ENCODE measurements at regions not wholly inside any gene's neighbourhood (a gene's known extent, or its start where the extent isn't known, plus 50 kb on each side); places are given as distances from the start of the nearest gene placed in this dataset.

DNA sequence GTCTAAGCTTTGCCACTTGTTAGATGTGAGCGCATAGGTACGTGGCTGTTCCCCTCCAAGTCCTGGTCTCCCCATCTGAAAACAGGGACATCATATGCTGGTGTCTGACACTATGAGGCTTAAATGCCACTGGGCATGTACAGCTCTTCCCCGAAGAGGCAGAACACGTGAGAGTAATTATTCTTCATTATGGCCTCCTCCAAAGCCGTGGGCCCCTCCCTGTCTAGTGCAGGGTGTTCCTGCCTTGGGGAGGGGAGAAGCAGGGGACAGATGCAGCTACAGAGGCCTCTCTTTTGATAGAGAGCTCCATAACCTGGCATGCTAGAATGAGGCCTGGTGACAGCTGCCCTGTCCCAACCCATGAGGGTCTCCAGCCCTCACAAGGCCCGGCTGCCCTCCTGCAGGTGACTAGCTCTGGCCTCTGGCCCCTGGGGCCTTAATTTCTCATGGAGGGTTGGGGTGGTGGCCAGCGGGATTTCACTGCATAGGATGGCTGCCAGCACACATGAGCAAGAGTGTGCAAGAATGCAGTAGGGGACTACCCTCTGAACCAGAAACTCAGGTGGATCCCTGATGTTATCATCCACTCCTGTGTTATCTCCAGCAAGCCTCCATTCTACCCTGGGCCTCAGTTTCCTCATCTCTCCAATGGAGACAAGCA lies 334.6 kb downstream of the MN1 start:
- peak; percentile 0 for DNase-seq

DNA sequence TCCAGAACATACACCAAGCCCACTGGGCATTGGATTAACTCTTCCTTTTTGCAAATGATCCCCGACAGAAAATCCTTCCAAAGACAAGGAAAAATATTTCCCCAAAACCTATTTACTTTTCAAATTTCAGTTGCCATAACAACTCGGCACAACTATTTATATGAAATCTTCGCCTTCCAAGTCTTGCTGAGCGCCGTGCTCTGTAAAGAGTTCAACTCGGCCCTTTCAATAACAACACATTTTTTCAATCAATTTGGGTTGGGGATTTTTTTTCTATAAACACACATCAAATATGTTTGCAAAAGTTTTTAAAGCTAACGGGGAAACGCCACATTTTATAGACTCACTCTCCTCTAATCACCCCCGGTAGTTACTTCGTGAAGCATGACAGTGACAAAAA lies 333.8 kb downstream of the MN1 start:
- DNase-seq, result no peak

DNA sequence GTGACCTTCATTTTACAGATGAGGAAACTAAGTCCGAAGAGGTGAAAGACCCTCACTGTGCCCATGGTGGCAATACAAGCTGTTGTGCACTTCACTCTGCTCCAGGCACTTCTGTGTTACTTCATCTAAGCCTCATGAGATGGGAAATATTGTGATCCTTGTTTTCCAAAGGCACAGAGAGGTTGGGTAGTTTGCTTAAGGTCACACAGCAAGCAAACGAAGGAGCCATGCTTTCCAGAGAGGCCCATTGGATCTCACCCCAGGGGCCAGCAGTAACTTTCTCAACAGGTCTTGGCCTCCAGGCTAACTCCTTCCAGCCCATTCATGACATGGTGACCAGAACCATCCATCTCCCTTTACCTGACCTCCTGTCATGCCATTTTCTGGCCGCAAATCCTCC lies 332.8 kb downstream of the MN1 start:
- DNase-seq, result no peak

DNA sequence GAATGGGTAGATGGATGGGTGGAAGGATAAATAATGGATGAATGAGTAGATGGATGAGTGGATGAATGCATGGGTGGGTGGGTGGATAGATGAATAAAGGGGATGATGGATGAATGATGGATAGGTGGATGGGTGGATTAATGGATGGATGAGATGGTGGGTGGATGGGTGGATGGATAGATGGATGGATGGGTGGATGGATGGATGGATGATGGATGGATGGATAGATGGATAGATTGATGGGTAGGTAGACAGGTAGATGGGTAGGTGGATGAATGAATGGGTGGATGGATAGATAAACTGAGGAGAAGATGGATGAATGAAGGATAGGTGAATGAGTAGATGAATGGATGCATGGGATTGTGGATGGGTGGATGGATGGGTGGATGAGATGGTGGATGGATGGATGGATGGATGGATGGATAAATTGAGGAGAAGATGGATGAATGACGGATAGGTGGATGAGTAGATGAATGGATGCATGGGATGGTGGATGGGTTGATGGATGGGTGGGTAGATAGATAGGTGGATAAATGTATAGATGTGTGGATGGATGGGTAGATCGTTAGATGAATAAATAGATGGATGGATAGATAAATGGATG lies 331.3 kb downstream of the MN1 start:
- no peak for DNase-seq

DNA sequence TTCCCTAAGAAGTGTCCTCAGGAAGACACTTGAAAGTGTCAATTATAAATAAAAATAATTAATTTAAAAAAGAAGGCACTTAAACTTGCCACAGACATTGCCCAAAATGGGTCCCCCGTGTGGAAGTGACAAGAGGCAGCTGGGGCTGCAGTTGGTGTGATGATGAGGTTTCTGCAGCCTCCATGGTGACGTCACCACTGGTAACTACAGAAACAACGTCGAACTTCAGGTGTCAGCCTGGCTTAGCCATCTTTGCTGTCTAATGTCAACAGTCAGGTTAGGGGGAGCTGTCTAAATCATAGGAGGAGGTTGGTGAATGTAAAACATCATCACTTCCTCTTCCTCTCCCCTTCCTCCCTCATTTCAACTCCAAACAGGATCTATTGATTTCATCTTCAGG lies 328.6 kb downstream of the MN1 start:
- DNase-seq, result no peak

DNA sequence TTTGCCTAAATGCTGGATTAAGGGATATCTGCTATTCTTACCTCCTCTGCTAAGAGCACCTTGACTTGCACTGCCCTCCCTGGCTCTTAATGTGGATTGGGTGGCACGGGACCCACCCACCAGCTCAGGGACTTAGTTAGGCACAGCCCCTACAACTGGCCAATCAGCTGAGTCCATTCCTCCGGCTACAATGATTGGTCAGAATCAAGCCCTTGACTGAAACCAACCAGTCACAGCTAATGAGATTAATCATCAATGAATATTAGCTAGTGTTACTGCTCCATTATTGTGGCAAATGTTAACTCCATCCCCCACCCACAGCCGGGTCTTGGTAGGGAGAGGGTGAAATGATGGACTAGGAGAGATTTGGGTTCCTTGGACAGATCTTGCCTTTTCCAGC lies 328.0 kb downstream of the MN1 start:
- DNase-seq, result no peak

DNA sequence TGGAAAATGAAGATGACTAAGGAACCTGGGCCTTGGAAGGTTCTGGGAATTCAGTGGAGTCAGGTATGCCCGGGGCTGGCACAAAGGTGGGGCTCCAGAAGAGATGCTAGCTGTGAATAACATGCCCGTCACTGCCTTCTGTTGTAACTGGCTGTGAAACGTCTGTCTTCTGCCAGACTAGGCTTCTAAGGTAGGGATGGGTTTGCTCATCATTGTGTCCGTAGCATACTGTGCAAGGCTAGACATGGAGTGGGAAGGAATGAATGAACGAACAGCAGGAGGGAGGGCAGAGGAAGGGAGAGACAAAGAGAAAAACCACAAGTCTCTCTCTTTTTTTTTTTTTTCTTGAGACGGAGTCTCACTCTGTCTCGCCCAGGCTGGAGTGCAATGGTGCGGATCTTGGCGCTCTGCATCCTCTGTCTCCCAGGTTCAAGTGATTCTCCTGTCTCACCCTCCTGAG lies 327.4 kb downstream of the MN1 start:
- no peak for DNase-seq

DNA sequence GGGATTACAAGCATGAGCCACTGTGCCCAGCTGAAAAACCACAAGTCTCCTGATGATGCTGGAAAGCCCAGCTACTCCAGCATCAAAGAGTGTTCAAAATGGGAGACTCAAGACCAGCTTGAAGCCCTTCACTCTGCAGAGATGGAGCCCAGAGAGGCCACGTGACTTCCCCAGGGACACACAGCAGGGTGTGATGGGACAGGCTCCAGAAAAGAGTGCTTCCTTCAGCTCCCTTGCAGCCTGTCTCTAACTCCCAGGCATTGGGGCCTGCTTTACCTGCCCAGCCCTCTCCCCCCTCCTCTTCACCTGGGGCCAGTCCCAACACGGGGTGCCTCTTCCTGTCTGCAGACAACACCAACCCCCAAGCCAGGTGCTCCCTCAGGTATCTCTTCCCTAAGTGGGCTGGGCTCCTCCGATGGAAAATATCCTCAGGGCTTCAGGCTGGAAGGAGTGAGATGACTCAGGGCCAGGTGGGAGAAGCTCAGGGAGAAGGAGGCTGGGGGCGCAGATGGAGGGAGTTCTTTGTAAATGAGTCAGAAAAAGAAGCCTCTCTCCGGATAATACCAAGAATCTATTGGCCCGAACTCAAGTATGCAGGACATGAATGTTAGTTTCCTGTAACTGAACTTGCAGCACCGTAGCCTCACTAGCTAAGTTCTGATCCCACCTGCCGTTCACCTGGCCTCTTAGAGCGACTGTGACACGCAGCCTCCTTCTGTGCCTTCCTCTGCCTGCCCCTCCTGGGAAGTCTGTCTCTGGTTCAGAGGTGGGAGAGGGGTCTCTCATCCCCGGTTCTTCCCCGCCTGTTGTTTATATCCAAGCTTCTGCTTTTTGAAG lies 326.6 kb downstream of the MN1 start:
- no peak for DNase-seq

DNA sequence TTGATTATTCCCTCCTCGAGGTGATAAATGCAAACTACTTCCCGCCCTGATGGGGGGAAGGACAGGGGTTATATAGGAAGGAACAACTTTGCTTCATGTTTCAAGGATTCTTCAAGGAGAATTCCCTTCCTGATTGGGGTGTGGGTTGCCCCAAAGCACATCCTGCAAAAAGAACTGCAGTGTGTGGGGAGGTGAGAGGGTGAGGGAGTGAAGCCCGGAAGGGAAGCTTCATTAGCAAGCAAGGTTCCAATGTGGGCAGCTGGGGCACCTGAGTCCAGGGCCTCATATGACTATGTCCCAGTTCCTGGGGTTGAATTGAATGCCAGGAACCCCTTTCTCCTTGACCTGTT lies 326.0 kb downstream of the MN1 start:
- no peak for DNase-seq

DNA sequence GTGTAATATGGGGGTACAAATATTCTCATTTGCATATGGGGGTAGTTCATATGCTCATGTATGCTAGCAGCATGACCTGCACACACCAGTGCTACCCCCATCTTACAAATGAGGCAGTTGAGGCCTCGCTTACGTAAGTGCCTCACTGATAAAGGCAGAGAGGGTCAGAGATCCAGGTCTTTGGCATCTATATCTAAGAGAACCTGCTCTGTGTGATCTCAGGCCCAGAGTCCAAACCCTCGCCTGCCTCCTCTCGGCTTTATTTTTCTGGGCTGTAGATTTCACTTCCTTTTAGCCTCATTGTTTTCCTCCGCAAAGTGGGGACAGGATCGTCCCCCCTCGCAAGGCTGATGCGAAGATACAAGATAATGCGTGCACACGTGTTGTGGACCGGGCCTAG lies 325.2 kb downstream of the MN1 start:
- no peak for DNase-seq

DNA sequence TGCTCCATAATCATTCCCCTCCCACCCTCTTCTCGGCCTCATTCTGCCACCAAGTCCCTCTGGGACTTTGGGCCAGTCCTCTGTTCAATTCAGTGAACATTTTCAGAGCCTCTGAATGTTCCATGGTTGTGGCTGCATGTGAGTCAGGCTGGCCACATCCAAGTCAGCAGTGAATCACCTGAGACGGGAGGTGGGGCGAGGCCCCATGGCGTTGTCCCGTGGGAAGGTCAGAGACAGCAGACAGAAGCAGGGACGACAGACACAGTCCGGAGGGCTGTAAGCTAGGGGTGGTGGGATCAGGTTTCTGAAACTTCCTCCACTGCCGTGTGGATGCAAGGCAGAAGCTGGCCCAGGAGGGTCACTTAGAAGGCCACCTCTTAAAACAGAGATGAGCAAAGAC lies 324.8 kb downstream of the MN1 start:
- no peak for DNase-seq

DNA sequence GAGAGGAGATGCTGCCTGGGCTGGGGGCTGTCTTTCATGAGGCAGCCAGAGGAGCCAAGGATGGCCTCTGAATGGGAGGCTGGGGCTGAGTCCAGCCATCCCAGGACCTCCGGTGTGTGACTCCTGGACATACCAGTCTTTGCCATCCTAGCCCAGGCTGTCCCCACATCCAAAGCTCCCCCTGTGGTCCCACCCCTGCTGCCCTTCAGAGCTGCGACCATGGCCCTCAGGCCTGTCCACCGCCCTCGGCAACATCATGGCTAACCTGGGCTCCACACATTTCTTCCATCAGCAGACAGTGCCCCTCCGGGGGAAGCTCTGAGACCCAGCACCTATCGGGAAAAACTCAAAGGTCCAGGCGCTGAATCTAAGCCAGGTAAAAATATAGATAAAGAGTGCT lies 324.4 kb downstream of the MN1 start:
- DNase-seq, result no peak

DNA sequence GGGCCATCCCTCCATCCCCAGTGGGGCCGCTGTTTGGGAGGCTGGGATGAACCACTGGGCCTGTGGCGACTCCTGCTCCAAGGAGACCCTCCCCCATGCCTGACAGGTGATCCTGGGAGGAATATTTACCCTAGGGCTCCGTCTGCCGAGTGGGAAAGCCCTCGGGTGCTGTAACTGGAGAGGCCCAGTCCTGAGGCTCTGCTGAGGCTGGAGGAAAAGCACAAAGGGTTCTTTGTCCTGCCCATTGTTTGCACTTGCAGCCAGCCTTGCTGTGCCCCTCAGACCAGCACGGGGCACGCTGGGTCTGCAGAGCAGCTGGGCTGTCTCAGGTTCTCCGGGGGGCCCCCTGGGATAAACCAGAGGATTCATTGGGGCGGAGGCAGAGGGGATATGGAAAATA lies 321.1 kb downstream of the MN1 start:
- peak; percentile 50 for DNase-seq

DNA sequence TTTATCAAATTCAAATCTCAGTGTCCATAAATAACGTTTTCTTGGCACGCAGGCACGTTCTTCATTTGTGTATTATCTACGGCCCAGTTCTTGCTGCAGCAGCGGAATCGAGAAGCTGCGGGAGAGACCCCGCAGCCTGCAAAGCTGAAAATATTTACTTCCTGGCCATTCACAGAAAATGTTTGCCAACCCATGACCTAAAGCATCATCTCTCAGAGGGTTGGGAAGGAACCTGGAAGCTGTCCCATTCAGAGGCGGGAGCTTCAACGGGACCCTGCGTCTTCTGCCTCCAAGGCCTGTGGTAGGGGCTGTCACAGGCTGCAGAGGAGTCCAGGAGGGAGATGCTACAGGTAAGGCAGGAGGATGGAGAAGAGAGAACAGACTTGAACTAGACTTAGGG lies 319.2 kb downstream of the MN1 start:
- DNase-seq, result no peak

DNA sequence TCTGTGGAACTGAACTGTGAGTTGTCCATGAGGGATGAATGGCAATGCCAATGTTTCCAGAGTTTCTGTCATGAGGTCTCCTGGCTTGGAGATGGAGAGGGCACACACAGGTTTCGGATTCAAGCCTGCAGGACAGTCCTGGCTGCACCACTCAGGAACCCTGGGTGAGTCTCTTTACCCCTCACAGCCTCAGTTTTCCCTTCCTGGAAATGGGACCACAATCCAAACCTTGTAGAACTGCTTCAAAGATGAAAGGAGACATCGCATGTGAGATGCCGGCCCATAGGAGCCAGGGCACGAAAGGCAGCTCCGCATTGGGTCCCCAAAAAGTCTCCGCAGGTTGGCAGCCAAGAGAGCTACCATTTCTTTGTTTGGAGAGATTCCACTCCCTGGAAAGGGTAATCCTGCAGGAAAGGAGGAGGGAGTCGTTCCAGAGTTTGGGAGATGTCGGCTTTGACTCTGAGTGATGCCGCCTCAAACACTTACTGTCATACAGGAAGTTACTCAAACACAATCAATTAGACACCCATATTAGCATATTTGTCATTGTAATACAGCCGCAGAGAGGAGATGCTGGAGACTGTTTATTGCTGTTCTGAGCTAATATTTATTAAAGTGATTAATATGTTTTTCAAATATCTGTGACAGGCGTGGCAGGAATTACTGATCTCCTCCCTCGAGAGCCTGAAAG lies 318.3 kb downstream of the MN1 start:
- no peak for DNase-seq

DNA sequence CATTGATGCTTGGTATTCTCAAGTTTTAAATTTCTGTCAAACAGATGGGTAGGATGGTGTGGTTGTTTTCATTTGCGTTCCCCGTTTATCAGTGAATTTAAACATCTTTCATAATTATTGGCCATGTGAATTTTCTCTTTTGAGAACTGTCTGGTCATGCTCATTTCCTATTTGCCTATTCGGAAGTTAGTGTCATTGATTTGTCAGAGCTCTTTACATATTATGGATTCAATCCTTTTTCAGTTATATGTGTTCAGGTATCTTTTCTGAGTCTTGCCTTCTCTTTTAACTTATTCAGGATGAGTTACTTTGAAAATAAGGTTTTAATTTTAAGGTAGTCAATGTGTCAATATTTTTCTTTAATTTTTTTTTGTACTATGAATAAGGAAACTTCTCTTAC lies 315.7 kb downstream of the MN1 start:
- DNase-seq, result no peak

DNA sequence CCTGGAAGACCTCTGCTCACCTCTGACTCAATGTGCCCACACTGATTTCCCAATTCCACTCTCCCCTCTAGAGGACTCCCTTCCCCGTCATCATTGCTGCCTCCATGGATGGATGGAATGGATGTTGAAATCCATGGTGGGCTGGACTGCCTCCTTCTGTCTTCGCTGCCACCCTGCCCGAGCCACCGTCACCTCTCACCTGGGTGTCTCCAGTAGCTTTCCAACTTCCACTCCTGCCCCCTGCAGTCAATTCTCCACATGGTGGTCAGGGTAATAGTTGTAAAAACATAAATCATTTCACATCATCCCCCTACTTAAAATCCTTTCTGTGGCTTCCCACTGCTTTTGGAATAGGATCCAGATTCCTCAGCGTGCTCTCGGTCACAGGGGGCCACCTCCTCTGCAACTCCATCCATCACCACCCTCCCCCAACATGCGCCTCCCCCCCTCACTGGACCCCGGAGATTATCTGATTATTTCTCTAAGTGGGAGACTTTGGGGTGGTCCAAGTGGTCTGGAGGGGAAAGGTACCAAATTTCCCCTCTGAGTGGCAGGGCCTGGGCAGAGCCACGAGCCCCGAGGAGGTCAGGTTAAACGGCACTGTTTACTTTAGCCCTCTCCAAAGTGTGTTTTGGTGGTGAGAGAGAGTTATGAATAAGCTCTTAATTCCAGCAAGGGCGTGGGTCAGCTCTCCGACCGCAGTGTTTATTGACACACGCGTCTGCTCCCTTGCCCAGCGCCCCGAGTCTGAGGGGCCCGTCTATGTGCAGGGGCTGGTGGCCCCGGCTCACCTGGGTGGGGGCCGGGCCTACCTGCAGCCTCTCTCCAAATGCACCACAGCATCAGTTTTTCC lies 313.7 kb downstream of the MN1 start:
- DNase-seq, result peak; percentile 3

DNA sequence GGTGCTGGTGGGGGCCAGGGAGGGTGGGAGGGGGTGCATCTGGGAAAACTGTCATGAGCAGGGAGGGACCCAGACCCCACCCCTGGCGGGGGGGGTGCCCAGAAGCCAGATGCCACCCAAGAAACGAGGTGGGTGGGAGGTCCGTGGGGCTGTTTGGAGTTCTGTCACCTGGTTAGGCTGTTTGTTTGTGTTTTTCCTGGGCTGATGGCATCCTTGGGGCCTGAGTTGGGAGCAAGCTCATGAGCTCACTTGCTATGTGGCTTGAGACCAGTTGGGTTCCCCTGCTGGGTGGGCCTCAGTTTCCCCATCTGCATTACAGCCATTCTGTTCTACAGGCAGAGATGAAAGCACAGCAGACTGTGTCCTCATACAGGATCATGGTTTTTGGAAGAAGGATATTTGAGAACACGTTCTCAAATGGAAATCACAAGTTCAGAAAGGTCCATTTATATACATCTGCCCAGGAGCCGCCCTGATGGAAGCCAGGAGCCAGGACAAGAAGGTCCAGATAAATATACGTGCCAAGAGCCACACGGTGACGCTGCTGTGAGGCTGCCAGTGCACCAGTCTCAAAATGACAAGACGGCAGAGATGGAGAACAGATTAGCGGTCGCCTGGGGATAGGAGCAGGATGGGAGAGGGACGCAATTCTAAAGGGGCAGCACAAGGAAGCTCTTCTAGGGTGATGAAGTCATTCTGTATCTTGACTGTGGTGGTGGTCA lies 312.9 kb downstream of the MN1 start:
- DNase-seq, result no peak

DNA sequence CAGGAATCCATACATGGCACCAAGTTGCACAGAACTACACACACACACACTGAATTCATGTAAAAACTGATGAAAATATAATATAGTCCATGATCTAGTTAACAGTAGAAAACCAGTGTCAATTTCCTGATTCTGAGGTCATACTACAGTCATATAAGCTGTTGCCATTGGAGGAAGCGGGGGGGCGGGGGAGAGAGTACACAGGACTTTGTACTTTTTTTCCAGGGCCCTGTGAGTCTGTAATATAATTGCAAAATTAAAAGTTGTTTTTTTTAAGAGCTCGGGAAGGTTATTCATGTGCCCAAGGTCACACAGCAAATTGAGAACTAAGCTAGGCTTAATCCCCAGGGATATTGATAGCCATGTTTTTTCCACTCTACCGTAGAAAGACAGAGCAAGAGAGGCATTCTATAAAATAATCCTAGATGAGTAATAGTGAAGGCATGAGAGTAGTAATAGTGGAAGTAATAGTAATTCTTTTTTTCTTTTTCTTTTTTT lies 312.3 kb downstream of the MN1 start:
- DNase-seq, result no peak

DNA sequence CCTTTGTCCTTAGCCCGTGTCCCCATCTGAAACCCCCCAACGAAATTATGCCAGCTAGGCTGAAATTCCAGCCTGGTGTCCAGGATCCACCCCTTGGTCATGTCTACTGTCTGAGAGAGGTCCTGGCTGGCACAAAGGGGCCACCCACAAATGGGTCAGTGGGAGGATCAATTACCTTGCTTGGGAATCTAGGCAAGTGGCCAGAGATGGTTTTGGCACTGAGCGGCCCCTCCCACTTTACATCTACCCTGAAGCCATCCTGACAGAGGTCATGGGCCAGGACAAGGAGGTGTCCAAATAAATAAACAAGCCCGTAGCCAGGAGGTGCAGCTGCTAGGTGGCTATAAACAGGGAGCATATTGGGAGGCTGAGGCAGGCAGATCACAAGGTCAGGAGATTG lies 311.5 kb downstream of the MN1 start:
- DNase-seq, result no peak

DNA sequence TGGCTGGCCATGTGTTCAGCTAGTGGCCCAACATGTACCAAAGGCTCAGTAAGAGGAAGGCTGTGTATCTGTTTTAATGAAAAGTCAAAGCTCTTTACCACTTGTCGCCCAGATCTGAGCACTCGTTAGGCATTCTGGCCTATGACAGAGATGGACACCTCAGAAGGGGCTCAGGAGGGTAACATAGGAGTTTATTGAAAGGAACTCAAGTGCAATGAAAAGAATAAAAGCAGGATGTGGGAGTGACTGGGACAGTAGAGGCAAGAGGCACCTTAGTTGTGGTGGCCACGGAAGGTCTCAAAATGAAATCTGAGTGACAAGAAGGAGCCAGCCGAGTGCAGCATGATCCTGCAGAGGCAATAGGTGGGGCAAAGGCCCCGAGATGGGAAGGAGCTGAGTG lies 309.7 kb downstream of the MN1 start:
- DNase-seq, result no peak

All from NCI-H748 treated with DMSO at 0.1 percent for 48 hours (cell line).